ENCODE measurements at regions not wholly inside any gene's neighbourhood (a gene's known extent, or its start where the extent isn't known, plus 50 kb on each side); places are given as distances from the start of the nearest gene placed in this dataset.

- no peaks in the 10 kb centered on the region for H3K9me3 Mint-ChIP-seq (ENCODE audit: unreplicated experiment)
- intact Hi-C loops (cut with micrococcal nuclease) = no loop called here
- H3K4me1 Mint-ChIP-seq (ENCODE audit: insufficient read depth, unreplicated experiment) = no peaks in the 10 kb centered on the region
- H3K27me3 Mint-ChIP-seq (ENCODE audit: insufficient read depth, unreplicated experiment) = no peaks in the 10 kb centered on the region
- H3K4me3 Mint-ChIP-seq (ENCODE audit: unreplicated experiment) = no peak overlapping the region
- ChIA-PET POLR2A (no interaction called here), CTCF (no interaction called here)
- no peak overlapping the region for H3K27ac Mint-ChIP-seq (ENCODE audit: low read depth, unreplicated experiment)
- no peak for DNase-seq (ENCODE audit: unreplicated experiment)
- H3K36me3 Mint-ChIP-seq (ENCODE audit: insufficient read depth, unreplicated experiment) = no peaks in the 10 kb centered on the region
- no TSS peak for BruUV-seq (replicated peaks)
- TF ChIP-seq CTCF (IDR thresholded peaks at IDR 0.05; ENCODE audit: unreplicated experiment) = no peak
Observed at GRCh38 chr4:31422006-31422405, 701.8 kb downstream of the PCDH7 start.

- no peak for DNase-seq (ENCODE audit: unreplicated experiment)
- ChIA-PET POLR2A (interaction anchor here (0.6 to 1.3 kb wide), 2 partner anchors 10 to 285 kb away, joined by 4 read pairs; no protein-coding TSS in a partner anchor), CTCF (no interaction called here)
- BruUV-seq (replicated peaks) = no TSS peak
- H3K4me3 Mint-ChIP-seq (ENCODE audit: unreplicated experiment) = no peak overlapping the region
- intact Hi-C loops (cut with micrococcal nuclease) = no loop called here
- H3K4me1 Mint-ChIP-seq (ENCODE audit: insufficient read depth, unreplicated experiment) = no peaks in the 10 kb centered on the region
- no peak overlapping the region for H3K27ac Mint-ChIP-seq (ENCODE audit: low read depth, unreplicated experiment)
- H3K9me3 Mint-ChIP-seq (ENCODE audit: unreplicated experiment) = no peaks in the 10 kb centered on the region
- H3K27me3 Mint-ChIP-seq (ENCODE audit: insufficient read depth, unreplicated experiment) = no peaks in the 10 kb centered on the region
- TF ChIP-seq CTCF (IDR thresholded peaks at IDR 0.05; ENCODE audit: unreplicated experiment) = no peak
- no peaks in the 10 kb centered on the region for H3K36me3 Mint-ChIP-seq (ENCODE audit: insufficient read depth, unreplicated experiment)
Observed at GRCh38 chr4:31427691-31428090, 707.5 kb downstream of the PCDH7 start.

- Mint-ChIP-seq H3K4me3 (ENCODE audit: unreplicated experiment) (no peak overlapping the region), H3K4me1 (ENCODE audit: insufficient read depth, unreplicated experiment) (no peaks in the 10 kb centered on the region), H3K27me3 (ENCODE audit: insufficient read depth, unreplicated experiment) (no peaks in the 10 kb centered on the region), H3K27ac (ENCODE audit: low read depth, unreplicated experiment) (no peak overlapping the region), H3K9me3 (ENCODE audit: unreplicated experiment) (no peaks in the 10 kb centered on the region), H3K36me3 (ENCODE audit: insufficient read depth, unreplicated experiment) (no peaks in the 10 kb centered on the region)
- BruUV-seq (replicated peaks) = no TSS peak
- DNase-seq (ENCODE audit: unreplicated experiment) = no peak
- CTCF ChIA-PET = no interaction called here
- intact Hi-C loops (cut with micrococcal nuclease) = no loop called here
- POLR2A ChIA-PET = interaction anchor here (0.7 kb wide), 1 partner anchor 117 kb away, joined by 3 read pairs; no protein-coding TSS in a partner anchor
- TF ChIP-seq CTCF (IDR thresholded peaks at IDR 0.05; ENCODE audit: unreplicated experiment) = no peak
Observed at GRCh38 chr4:31442236-31442635, 722.1 kb downstream of the PCDH7 start.

- Mint-ChIP-seq H3K4me3 (ENCODE audit: unreplicated experiment) (no peak overlapping the region), H3K4me1 (ENCODE audit: insufficient read depth, unreplicated experiment) (no peaks in the 10 kb centered on the region), H3K27ac (ENCODE audit: low read depth, unreplicated experiment) (no peak overlapping the region), H3K27me3 (ENCODE audit: insufficient read depth, unreplicated experiment) (no peaks in the 10 kb centered on the region), H3K36me3 (ENCODE audit: insufficient read depth, unreplicated experiment) (no peaks in the 10 kb centered on the region), H3K9me3 (ENCODE audit: unreplicated experiment) (no peaks in the 10 kb centered on the region)
- intact Hi-C loops (cut with micrococcal nuclease) = no loop called here
- ChIA-PET POLR2A (no interaction called here), CTCF (no interaction called here)
- no peak for DNase-seq (ENCODE audit: unreplicated experiment)
- BruUV-seq (replicated peaks) = no TSS peak
- TF ChIP-seq CTCF (IDR thresholded peaks at IDR 0.05; ENCODE audit: unreplicated experiment) = no peak
Observed at GRCh38 chr4:31445526-31445925, 725.4 kb downstream of the PCDH7 start.

Measured in MCF 10A (cell line).